Endothelial cell (in vitro differentiated cells): ENCODE measurements at regions not wholly inside any gene's neighbourhood (a gene's known extent, or its start where the extent isn't known, plus 50 kb on each side); places are given as distances from the start of the nearest gene placed in this dataset.

ENCODE experiments used
- DNase-seq: peaks from one replicate; pipeline ENCODE4 v3.0.0; 2021; ENCODE audit warnings: low spot score
- H3K27ac Mint-ChIP-seq: one replicate; pipeline ENCODE4 v1.8.0; 2021; ENCODE audit warnings: mixed read lengths, inconsistent platforms; ENCODE audit not compliant: unreplicated experiment
- H3K27me3 Mint-ChIP-seq: one replicate; pipeline ENCODE4 v1.8.0; 2021; ENCODE audit warnings: mild to moderate bottlenecking, moderate library complexity, mixed read lengths, inconsistent platforms; ENCODE audit not compliant: unreplicated experiment
- H3K36me3 Mint-ChIP-seq: one replicate; pipeline ENCODE4 v1.8.0; 2021; ENCODE audit warnings: mild to moderate bottlenecking, low read depth, mixed read lengths, inconsistent platforms; ENCODE audit not compliant: unreplicated experiment
- H3K4me1 Mint-ChIP-seq: one replicate; pipeline ENCODE4 v1.8.0; 2021; ENCODE audit warnings: mild to moderate bottlenecking, mixed read lengths, inconsistent platforms; ENCODE audit not compliant: unreplicated experiment
- H3K4me3 Mint-ChIP-seq: one replicate; pipeline ENCODE4 v1.8.0; 2021; ENCODE audit warnings: mild to moderate bottlenecking, mixed read lengths, inconsistent platforms; ENCODE audit not compliant: unreplicated experiment
- H3K9me3 Mint-ChIP-seq: one replicate; pipeline ENCODE4 v1.8.0; 2021; ENCODE audit warnings: mixed read lengths, inconsistent platforms; ENCODE audit not compliant: unreplicated experiment
- CTCF ChIP-seq: fragments of 200-600 bp; sonication (generic); IDR thresholded peaks from one replicate; pipeline ENCODE4 v1.5.0; 2021; ENCODE audit warnings: antibody characterized with exemption; ENCODE audit not compliant: unreplicated experiment

- peak; percentile 49 for DNase-seq
- Mint-ChIP-seq H3K36me3 (peaks cover 10% of the 10 kb centered on the region), H3K9me3 (no peaks in the 10 kb centered on the region), H3K27ac (peak overlapping the region; percentile 99), H3K4me1 (peaks cover 44% of the 10 kb centered on the region), H3K4me3 (peak overlapping the region; percentile 73), H3K27me3 (peaks cover 5% of the 10 kb centered on the region)
- TF ChIP-seq CTCF = no peak
Observed at GRCh38 chr2:64876137-64876647, 113.0 kb upstream of the SLC1A4 start.

GRCh38 chr2:64879745-64880144 lies 109.5 kb upstream of the SLC1A4 start:
- TF ChIP-seq CTCF = no peak
- H3K9me3 Mint-ChIP-seq = no peaks in the 10 kb centered on the region
- H3K36me3 Mint-ChIP-seq = peaks cover 10% of the 10 kb centered on the region
- peak overlapping the region; percentile 89 for H3K27ac Mint-ChIP-seq
- H3K4me1 Mint-ChIP-seq = peaks cover 44% of the 10 kb centered on the region
- H3K27me3 Mint-ChIP-seq = peaks cover 3% of the 10 kb centered on the region
- no peak overlapping the region for H3K4me3 Mint-ChIP-seq
- DNase-seq = no peak

- H3K4me3 Mint-ChIP-seq = no peak overlapping the region
- no peak overlapping the region for H3K27ac Mint-ChIP-seq
- H3K4me1 Mint-ChIP-seq = peaks cover 40% of the 10 kb centered on the region
- H3K27me3 Mint-ChIP-seq = peaks cover 3% of the 10 kb centered on the region
- H3K9me3 Mint-ChIP-seq = no peaks in the 10 kb centered on the region
- H3K36me3 Mint-ChIP-seq = peaks cover 10% of the 10 kb centered on the region
- DNase-seq = no peak
- TF ChIP-seq CTCF = no peak
Observed at GRCh38 chr2:64880193-64880951, 108.8 kb upstream of the SLC1A4 start.

GRCh38 chr2:64881037-64881492 lies 108.1 kb upstream of the SLC1A4 start:
- TF ChIP-seq CTCF = no peak
- DNase-seq = no peak
- peaks cover 10% of the 10 kb centered on the region for H3K36me3 Mint-ChIP-seq
- no peaks in the 10 kb centered on the region for H3K9me3 Mint-ChIP-seq
- H3K27me3 Mint-ChIP-seq = peaks cover 3% of the 10 kb centered on the region
- H3K4me1 Mint-ChIP-seq = peaks cover 34% of the 10 kb centered on the region
- H3K4me3 Mint-ChIP-seq = no peak overlapping the region
- no peak overlapping the region for H3K27ac Mint-ChIP-seq

- H3K27ac Mint-ChIP-seq = no peak overlapping the region
- H3K4me3 Mint-ChIP-seq = no peak overlapping the region
- H3K9me3 Mint-ChIP-seq = no peaks in the 10 kb centered on the region
- no peaks in the 10 kb centered on the region for H3K4me1 Mint-ChIP-seq
- peaks cover 7% of the 10 kb centered on the region for H3K36me3 Mint-ChIP-seq
- H3K27me3 Mint-ChIP-seq = no peaks in the 10 kb centered on the region
- no peak for DNase-seq
- no peak for TF ChIP-seq CTCF
Observed at GRCh38 chr2:64887565-64887964, 101.6 kb upstream of the SLC1A4 start.
